Posterior cingulate gyrus (tissue), 11 donors: ENCODE measurements at regions not wholly inside any gene's neighbourhood (a gene's known extent, or its start where the extent isn't known, plus 50 kb on each side); places are given as distances from the start of the nearest gene placed in this dataset.

Source experiments
- DNase-seq, 10 donors: peaks; one replicate each; pipeline versions ENCODE4 v3.0.0 to v3.0.0-alpha.2; 2020 to 2021; ENCODE audit warnings: mixed read lengths in 3 of 10
- intact Hi-C: fragments of 100-400 bp; cut with DNase I; formaldehyde crosslinking; loops from one replicate; pipeline ENCODE4 v1.15.1; 2023

DNA sequence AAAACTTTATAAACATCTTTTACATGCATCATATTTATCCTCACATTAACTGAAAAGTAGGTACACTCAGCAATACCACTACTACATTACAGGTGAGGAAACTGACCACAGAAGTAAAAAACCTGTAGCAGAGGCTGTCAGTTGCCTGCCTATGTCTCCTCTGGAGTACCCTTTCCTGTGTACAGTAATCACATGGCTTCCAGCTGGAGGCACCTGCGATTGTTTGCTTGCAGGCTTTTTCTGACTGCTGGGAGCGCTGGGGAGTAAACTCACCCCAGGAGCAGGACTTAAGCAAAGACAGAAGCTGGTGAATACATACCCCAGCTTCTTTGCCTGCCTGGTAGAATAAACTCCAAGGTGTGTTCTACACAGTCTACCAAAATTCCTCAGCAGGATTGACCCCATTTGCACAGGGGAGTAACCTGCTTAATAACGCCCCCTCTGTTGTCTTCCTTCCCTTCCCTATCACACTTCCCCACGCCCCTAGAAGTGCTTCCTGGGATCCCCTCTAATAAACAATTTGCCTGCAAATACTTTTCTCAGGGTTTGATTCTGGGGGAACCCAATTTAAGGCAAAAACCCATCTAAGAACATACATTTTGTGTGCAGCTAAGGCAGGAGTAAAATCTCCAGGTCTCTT is 138.9 kb downstream of the PTH2R start:
- intact Hi-C loops = no loop called here
- DNase-seq = no peak

DNA sequence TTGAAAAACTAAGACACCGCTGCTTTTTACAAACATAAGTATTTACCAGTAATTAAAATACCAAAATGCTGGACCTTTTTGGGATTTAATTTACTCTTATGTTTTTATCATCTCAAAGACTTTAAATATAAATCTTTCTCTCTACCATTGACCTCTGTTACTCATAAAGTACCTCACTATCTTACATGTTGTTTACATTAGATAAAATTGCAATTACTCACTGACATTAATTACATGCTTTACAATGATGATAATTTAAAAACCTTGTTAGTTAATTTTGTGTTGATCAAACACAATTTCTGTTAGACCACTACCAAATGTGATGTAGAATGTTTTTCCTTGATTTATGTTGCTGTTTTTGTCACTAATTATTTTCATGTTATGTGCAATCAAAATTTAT is 139.5 kb downstream of the PTH2R start:
- no peak for DNase-seq
- intact Hi-C loops = no loop called here

DNA sequence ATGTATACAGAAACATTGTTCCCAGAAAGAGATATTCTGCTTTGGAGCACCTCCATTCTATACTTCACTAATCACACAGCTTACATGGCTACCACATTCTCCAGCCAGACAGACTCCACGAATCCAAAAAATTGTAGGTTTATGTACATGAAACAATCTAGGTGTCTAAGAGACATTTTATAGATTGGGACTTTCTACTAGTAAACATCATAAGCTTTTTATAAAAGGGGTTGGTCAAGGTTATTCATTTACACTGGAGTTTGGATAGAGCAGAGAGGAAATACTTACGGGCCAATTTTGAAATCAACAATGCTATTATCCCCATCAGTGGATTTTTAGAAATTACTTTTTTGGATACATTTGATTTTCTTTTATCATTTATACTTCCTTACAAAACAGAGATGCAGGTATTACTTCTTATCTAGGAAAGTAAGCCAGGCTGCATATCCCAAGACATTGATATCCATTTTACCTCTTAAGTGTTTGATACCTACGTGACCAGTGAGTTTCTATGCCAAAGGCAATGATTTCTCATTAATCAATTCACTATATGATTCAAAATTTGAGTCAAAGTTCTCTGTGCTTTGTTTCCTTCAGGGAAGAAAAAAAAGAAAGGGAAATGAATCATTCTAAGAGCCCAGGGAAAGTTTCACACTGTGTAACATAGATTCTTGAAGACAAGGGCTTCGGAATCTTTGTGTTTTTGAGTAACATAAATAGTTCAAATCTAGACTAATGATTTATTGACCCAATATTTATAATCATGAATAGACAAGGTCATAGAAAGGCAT is 140.5 kb downstream of the PTH2R start:
- DNase-seq = no peak
- intact Hi-C loops = no loop called here

DNA sequence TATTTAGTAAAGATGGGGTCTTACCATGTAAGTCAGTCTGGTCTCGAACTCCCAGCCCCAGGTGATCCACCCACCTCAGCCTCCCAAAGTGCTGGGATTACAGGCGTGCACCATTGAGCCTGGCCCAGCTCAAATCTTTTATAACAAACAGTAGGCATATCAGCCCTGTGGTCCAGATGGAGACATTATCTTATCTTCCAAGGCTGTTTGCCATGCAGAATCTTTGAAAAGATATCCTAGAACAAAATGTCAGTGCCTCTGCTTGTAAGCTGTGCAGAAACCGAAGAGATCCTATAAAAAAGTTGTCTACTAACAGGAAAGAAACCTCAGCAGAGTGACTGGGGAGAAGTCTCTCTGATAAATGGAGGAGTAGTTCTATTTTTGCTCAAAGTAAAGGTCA is 142.1 kb downstream of the PTH2R start:
- DNase-seq = no peak
- intact Hi-C loops = no loop called here

DNA sequence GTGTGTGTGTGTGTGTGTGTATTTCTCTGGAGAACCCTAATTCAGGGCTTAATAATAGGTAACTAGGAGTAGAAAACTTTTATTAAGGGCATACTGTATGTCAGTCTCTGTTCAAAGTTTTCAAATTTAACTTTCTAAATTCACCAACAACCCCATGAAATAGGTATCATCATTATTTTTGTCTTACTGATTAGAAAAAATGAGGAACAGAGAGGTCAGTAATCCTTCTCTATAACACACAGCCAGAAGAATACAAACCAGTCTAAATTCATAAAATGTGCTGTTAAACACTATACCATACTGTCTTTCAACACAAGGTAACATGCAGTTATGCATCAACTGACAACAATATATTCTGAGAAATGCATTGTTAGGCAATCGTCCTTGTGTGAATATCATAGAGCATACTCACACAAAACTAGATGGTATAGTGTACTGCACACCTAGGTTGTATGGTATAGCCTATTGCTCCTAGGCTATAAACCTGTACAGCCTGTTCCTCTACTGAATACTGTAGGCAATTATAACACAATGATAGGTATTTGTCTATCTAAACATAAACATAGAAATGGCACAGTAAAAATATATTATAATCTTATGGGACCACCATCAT is 143.1 kb downstream of the PTH2R start:
- no peak for DNase-seq
- intact Hi-C loops = no loop called here

DNA sequence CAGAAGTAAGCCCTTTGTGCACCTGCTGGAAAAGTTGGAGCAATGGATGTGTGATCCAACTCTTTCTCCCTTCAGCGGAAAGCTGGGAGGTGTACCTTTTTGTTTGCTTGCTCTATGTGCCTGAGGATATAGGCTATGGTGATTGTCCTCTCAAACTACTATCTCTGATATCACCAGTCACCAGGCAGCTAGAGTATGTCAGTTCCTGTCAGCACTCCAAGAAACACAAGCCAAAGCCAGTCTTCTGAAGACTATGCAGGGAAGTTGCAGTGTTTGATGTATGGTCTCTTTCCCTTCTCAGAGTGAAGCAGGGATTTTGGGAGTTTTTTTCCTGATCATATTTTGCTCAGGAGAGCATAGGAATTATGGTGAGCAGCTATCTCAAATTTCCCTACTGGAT is 146.4 kb downstream of the PTH2R start:
- DNase-seq = no peak
- intact Hi-C loops = no loop called here

DNA sequence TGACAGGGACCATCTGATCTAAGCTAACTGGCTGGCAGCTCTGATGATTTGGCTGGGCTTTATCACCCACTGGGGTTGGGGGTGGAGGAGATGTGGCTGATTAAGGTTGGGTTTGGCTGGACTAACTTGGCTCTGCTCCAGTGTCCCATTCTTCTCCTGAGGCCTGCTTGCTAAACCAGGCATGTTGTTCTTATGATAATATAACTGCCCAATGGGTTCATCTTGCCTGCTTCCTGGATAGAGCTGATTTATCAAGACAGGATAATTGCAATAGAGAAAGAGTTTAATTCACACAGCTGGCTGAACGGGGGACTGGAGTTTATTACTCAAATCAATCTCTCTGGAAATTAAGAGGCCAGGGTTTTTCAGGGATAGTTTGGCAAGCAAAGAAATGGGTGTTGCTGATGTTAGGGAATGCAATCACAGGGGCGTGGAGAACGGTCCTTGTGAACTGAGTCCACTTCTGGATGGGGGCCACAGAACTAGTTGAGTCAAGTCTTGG is 150.4 kb downstream of the PTH2R start:
- intact Hi-C loops = no loop called here
- no peak for DNase-seq

DNA sequence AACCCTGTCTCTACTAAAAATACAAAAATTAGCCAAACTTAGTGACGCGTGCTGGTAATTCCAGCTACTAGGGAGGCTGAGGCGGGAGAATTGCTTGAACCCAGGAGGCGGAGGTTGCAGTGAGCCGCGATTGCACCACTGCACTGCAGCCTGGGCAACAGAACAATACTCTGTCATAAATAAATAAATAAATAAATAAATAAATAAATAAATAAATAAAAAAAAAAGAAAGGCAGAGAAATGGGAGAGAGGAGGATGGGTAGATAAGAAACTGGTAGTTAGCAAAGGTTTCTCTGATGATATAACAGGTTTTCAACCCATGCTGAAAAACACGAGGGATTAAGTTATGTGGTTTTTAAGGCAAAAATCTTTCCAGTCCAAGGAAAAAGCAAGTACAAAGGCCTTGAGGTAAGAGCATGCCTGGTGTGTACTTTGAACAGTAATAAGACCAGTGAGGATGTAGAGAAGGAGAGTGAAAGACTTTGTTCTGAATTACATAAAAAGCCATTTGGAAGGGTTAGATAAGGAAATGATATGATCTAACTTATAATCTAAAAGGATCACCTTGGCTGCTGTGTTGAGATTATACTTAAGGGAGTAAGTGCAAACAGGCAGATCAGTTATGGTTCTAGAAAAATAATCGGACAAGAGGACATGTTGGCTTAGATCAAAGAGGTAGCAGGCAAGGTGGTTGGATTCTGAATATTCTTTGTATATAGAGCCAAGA is 159.3 kb downstream of the PTH2R start:
- intact Hi-C loops = no loop called here
- DNase-seq = no peak

DNA sequence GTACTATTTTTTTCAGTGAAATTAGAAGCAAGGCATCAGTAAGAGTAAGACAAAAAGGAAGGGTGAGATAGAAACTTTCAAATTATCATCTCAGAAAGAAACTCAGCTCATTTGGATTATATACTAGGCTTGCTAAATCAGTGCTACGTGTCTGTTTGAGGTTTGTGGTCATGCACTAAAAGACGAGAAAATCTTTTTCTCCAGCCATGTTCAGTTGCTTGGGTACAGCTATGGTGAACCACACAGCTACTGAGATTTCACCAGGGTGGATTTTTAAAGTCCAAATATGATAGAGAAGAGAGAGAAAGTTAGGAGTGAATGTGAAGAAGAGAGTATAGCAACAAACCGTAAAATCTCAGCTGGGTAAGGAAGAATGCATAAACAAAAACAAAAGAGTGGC is 161.6 kb downstream of the PTH2R start:
- no peak for DNase-seq
- intact Hi-C loops = no loop called here

DNA sequence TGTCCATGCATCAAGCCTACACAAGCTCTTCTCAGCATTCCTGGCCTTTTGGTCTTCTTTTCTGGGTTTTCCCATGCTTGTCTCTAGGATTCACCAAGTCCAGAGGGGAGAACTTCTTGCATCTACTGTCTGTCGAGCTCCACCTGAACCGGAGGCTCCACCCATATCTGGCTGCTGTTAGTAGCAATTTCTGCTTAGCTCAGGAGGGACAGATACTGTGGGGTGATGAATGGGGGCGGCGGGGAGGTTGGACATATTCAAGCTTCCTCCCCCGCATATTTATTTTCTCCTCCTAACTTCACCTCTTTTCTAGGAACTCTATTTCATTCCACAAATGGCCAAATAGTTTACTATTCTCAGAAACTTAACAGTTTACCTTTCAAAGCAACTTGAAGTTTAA is 163.5 kb downstream of the PTH2R start:
- no peak for DNase-seq

DNA sequence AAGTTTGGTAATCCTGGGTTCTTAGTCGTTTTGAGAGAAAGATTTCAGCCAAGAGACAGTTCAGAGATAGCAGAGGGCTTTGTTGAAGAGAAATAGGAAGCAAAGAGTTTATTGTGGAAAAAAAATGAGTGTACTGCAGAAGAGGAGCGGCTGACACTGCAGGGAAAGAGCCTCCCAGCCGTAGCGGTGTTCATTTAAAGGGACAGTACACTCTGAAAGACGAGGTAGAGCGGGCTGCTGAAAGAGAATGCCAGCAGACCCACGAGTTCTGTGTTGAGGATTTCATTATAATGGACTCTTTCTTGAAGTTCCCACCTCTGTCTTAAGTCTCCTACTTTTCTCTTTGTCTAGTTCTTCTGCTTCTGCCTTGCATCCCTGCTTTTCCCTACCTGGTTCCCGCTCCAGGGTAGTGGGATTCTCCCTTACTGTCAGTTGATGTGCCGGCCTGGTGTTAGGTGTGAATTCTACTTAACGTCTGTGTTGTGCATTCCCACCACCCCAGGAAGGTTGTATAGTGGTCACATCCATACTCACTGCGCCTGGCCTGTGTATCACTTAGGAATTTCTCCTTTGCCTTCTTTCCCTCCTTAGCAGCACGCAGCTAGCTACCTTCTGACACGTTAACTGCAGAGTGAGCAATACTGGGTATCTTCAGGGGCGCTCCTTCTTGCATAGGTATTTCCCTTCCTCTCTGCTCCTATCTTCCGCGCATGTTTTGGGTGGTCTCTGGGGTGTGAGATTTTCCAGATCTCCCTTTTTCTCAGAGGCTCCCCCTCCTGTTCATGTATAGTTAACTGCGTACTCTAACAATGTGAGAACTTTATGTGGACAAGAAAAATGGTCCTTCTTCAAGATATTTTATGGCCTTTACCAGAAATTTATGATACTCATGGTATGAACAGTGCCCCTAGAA is 164.5 kb downstream of the PTH2R start:
- intact Hi-C loops = no loop called here

More for the DNA sequence above, 163.5 kb downstream of the PTH2R start:
- intact Hi-C loops = no loop called here

DNA sequence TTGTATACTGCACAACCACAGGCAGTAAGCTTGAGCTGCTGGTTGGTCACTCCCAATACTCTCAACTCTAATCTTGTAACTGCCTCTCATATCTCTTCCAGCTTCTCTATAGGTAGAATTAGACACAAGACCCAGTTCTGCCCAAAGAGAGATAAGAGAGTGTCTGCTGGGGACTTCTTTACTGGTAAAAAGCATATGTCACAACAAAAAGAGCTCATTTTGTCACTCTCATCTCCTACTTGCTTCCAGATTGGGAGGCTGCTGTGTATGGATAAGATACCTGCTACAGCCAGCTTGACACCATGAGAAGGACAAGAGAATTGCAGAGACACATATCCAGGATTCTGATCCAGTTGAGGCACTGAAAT is 165.2 kb downstream of the PTH2R start:
- intact Hi-C loops = no loop called here
- DNase-seq = no peak

More for the DNA sequence above, 164.5 kb downstream of the PTH2R start:
- no peak for DNase-seq

DNA sequence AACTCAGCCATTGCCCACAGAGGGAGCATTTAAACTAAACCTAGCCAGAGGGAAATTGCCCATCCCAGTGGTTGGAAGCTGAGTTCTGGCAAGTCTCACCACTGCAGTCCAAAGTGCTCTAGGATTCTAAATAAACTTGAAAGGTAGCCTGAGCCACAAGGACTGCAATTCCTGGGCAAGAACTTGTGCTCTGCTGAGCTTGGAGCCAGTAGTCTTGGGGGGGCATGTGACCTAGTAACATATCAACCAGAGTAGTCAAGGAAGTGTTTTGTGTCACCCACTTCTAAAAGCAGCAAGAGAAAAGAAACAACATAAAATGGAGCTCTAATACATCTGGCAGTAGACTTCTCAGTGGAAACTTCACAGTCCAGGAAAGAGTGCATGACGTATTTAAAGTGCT is 167.0 kb downstream of the PTH2R start:
- no peak for DNase-seq
- intact Hi-C loops = no loop called here

DNA sequence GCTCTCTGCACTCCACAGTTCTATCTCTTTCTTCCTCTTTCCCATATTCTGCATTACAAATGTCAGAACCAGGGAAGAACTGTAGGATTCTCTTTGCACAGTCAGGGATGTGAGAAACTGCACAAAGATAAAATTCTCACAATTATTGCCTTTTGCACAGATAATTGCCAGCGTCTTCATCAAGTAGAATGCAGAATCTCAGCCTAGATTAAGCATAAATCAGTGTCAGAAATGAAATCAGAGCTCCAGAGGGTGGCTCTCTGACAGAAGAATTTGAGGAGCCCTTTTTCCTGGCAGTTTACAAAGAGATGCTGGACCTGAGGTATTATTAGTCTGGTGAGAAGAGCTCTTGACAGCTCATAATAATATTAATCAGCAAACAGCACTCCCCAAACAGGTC is 173.1 kb downstream of the PTH2R start:
- no peak for DNase-seq
- intact Hi-C loops = no loop called here

DNA sequence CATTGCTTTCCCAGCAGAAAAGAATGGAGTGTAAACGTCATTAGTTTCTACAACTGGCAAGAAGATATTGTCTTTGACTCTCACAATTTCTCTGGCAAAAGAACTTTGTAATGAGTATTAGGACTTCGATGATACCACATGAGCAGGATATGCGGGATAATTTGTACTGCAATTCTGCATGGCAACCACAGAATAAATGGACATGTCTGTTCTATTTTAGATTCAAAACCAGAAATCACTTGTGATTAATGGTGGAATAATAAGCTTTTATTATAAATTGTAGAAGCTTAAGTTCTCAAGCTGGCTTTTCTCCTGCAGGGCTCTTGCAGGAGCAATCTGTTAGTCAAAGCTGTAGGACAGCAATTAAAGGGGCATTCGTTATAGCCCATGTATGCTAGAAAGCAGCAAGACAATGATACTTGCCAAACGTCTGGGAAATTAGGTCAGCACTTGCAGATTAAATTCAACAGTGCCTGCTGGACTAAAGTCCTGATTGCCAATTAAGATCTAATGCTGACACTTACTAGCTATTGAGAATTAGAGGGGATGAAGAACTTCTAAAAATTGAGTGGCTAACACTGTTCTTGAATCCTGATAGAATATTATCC is 177.9 kb downstream of the PTH2R start:
- intact Hi-C loops = no loop called here
- DNase-seq = no peak

DNA sequence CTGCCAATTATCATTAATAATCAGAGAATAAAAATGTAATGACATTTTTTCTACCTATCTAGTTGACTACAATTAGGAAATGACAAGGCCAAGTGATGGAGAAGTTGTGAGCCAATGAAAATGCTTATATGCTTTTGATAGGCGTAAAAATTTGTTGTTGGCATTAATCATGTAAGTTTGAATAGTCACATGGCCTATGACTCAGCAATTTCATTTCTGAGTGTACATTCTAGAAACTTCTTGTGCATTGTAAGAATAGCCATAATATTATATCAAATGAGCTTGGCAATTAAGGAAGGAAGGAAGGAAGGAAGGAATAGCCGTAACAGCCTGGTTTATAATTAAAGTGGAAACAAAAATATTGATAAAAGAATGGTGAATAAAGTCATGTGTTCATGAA is 179.9 kb downstream of the PTH2R start:
- intact Hi-C loops = no loop called here
- no peak for DNase-seq

DNA sequence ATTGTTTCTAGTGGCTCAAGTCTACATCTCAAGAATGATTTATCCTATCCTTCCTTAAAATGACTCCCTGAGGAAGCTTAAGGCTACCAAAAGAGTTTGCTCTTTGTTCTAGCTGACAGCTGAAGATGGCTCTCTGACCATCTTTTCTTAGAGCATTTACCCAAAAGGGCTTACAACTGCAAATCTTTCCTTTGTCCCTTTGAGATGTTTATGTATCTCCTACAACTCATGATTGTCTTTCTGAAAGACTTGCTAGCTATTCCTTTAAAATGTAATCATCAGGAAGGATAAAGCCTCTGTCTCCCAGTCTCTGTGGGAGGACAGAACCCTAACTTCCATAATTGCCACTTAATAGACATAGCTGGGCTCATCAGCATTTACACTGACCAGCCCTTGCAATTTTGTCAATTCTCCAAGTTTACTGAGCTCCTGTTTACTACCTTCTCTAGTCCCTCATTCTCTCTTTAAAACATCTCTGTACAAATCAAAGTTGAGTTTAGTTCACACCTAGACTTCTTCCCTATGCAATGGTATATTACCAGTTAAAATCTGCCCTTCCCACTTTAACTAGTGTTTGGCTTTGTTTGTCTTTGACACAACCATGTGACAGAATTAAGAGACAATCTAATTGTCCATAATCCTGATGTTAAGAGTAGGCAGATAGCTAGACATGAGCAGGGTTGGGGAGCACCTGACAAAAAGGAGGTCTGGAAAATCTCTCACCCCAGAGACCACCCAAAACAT is 188.2 kb downstream of the PTH2R start:
- DNase-seq = no peak
- intact Hi-C loops = no loop called here

DNA sequence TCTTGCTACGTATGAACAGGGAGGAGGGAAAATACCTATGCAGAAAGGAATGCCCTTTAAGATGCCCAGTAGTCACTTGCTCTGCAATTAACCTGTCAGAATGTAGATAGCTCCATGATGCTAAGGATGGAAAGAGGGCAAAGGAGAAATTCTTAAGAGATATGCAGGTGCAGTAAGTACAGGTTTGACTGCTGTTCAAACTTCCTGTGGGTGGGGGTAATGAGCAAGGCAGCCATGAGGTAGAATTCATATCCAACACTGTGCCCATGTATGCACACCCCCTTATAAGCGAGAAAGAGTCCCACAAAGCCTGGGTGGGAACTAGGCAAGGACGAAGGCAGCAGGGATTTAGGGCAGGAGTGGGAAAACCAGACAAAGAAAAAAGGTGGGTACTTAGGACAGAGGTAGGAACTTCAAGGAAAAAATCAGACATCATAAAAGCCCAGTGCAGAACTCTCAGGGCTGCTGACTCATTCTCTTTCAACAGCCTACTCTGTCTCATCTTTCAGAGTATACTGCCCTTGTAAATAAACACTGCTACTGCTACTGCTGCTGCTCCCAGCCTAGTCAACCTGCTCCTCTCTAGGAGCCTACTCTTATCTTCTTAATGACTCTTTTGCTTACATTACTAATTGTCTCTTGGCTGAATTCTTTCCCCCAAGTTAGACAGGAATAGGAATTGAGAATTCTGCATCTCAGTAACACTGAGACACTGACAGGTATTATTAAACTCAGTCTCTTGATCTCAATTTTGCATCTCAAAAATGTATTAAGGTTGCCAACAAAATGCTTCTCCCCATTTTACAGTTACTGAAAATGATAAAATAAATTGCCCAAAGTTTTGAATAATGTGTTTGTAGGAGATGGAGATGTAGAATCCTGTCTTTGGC is 189.0 kb downstream of the PTH2R start:
- DNase-seq = no peak
- intact Hi-C loops = no loop called here
